ENCODE measurements at regions not wholly inside any gene's neighbourhood (a gene's known extent, or its start where the extent isn't known, plus 50 kb on each side); places are given as distances from the start of the nearest gene placed in this dataset.

- no peaks in the 10 kb centered on the region for H3K27me3 ChIP-seq (ENCODE audit: control insufficient read depth in 1 of 2, insufficient read depth in 2 of 2, low read length in 2 of 2)
- Mint-ChIP-seq H3K4me1 (ENCODE audit: low read depth) (no peaks in the 10 kb centered on the region), H3K27ac (no peak overlapping the region), H3K9me3 (no peaks in the 10 kb centered on the region), H3K4me3 (no peak overlapping the region), H3K27me3 (no peaks in the 10 kb centered on the region), H3K36me3 (ENCODE audit: low read depth) (no peaks in the 10 kb centered on the region)
- POLR2A ChIA-PET: no interaction called here
- intact Hi-C loops (cut with DNase I, micrococcal nuclease): no loop called here
- DNase-seq: no peak
- CTCF ChIA-PET: no interaction called here
- H3K4me3 ChIP-seq (ENCODE audit: low read length): no peak overlapping the region
- no peak for ATAC-seq (ENCODE audit: poor library complexity)
- no peak for TF ChIP-seq CTCF (IDR thresholded peaks at IDR 0.05)
- peaks cover 0 to 5% of the 10 kb centered on the region in 2 experiments for H3K9me3 ChIP-seq (ENCODE audit: control insufficient read depth in 1 of 2, insufficient read depth in 1 of 2, low read length in 2 of 2)
- H3K4me1 ChIP-seq (ENCODE audit: insufficient read depth, low read length): no peaks in the 10 kb centered on the region
- no peaks in the 10 kb centered on the region for H3K36me3 ChIP-seq (ENCODE audit: insufficient read depth, low read length)
- H3K27ac ChIP-seq (ENCODE audit: low read depth in 1 of 2, low read length in 2 of 2): no peak overlapping the region
Observed at GRCh38 chr4:130296448-130296847, 1200.5 kb downstream of the C4orf33 start.

GRCh38 chr4:130306566-130306965 is 1210.6 kb downstream of the C4orf33 start:
- no peaks in the 10 kb centered on the region for H3K27me3 ChIP-seq (ENCODE audit: control insufficient read depth in 1 of 2, insufficient read depth in 2 of 2, low read length in 2 of 2)
- H3K27me3 Mint-ChIP-seq: no peaks in the 10 kb centered on the region
- no peak for TF ChIP-seq CTCF (IDR thresholded peaks at IDR 0.05)
- peaks cover 0 to 9% of the 10 kb centered on the region in 2 experiments for H3K9me3 ChIP-seq (ENCODE audit: control insufficient read depth in 1 of 2, insufficient read depth in 1 of 2, low read length in 2 of 2)
- intact Hi-C loops (cut with DNase I, micrococcal nuclease): no loop called here
- no peaks in the 10 kb centered on the region for H3K36me3 Mint-ChIP-seq (ENCODE audit: low read depth)
- no peak overlapping the region for H3K27ac Mint-ChIP-seq
- ATAC-seq (ENCODE audit: poor library complexity): no peak
- no peaks in the 10 kb centered on the region for H3K36me3 ChIP-seq (ENCODE audit: insufficient read depth, low read length)
- no peak overlapping the region for H3K27ac ChIP-seq (ENCODE audit: low read depth in 1 of 2, low read length in 2 of 2)
- no peak overlapping the region for H3K4me3 Mint-ChIP-seq
- DNase-seq: no peak
- H3K4me3 ChIP-seq (ENCODE audit: low read length): no peak overlapping the region
- ChIA-PET POLR2A (no interaction called here), CTCF (no interaction called here)
- H3K4me1 Mint-ChIP-seq (ENCODE audit: low read depth): no peaks in the 10 kb centered on the region
- H3K9me3 Mint-ChIP-seq: peaks cover 1% of the 10 kb centered on the region
- no peaks in the 10 kb centered on the region for H3K4me1 ChIP-seq (ENCODE audit: insufficient read depth, low read length)

- ChIA-PET POLR2A (no interaction called here), CTCF (no interaction called here)
- intact Hi-C loops (cut with DNase I, micrococcal nuclease): no loop called here
- DNase-seq (no peak), ATAC-seq (ENCODE audit: poor library complexity) (no peak)
- Histone ChIP-seq H3K9me3 (ENCODE audit: control insufficient read depth in 1 of 2, insufficient read depth in 1 of 2, low read length in 2 of 2) (peaks cover 0 to 9% of the 10 kb centered on the region in 2 experiments), H3K27ac (ENCODE audit: low read depth in 1 of 2, low read length in 2 of 2) (no peak overlapping the region), H3K36me3 (ENCODE audit: insufficient read depth, low read length) (no peaks in the 10 kb centered on the region), H3K4me3 (ENCODE audit: low read length) (no peak overlapping the region), H3K4me1 (ENCODE audit: insufficient read depth, low read length) (no peaks in the 10 kb centered on the region), H3K27me3 (ENCODE audit: control insufficient read depth in 1 of 2, insufficient read depth in 2 of 2, low read length in 2 of 2) (no peaks in the 10 kb centered on the region)
- H3K27me3 Mint-ChIP-seq: no peaks in the 10 kb centered on the region
- no peak overlapping the region for H3K27ac Mint-ChIP-seq
- no peak for TF ChIP-seq CTCF (IDR thresholded peaks at IDR 0.05)
- H3K4me3 Mint-ChIP-seq: no peak overlapping the region
- peaks cover 1% of the 10 kb centered on the region for H3K9me3 Mint-ChIP-seq
- no peaks in the 10 kb centered on the region for H3K4me1 Mint-ChIP-seq (ENCODE audit: low read depth)
- no peaks in the 10 kb centered on the region for H3K36me3 Mint-ChIP-seq (ENCODE audit: low read depth)
Observed at GRCh38 chr4:130309221-130309620, 1213.3 kb downstream of the C4orf33 start.

Data from CD4-positive, alpha-beta T cell (primary cell).